HL-60 (cell line): ENCODE measurements at regions not wholly inside any gene's neighbourhood (a gene's known extent, or its start where the extent isn't known, plus 50 kb on each side); places are given as distances from the start of the nearest gene placed in this dataset.

Experiments used
- DNase-seq, 2 experiments: peaks; one replicate each; pipeline ENCODE4 v3.0.0-alpha.2; 2010 to 2020; ENCODE audit warnings: low read depth in 1 of 2, low spot score in 1 of 2
- H3K27ac ChIP-seq: fragments of 250-450 bp; sonication (Bioruptor Pico); replicated peaks from 2 replicates; pipeline ENCODE4 v1.5.1; 2020; ENCODE audit warnings: mild to moderate bottlenecking, moderate library complexity
- H3K27me3 ChIP-seq: fragments of 250-450 bp; sonication (Bioruptor Pico); 2 replicates; pipeline ENCODE4 v1.5.1; 2021; ENCODE audit warnings: mild to moderate bottlenecking, moderate library complexity; ENCODE audit not compliant: insufficient read depth, poor library complexity, severe bottlenecking
- H3K4me3 ChIP-seq: replicated peaks from 2 replicates; pipeline ENCODE4 v1.5.1; 2011; ENCODE audit warnings: mild to moderate bottlenecking, control low read depth, low read length; ENCODE audit not compliant: insufficient read depth
- GABPA ChIP-seq: IDR thresholded peaks from 2 replicates; pipeline ENCODE4 v1.6.1; 2012; ENCODE audit warnings: low read depth
- POLR2AphosphoS5 ChIP-seq: IDR thresholded peaks from 2 replicates; pipeline ENCODE4 v1.6.1; 2012; ENCODE audit warnings: low read depth
- SPI1 ChIP-seq: IDR thresholded peaks from 2 replicates; pipeline ENCODE4 v1.6.1; 2012; ENCODE audit warnings: low read depth, mild to moderate bottlenecking, borderline replicate concordance
- TF ChIP-seq, protein P1 (sequence below): IDR thresholded peaks from 2 replicates; pipeline ENCODE4 v1.6.1; 2012; ENCODE audit warnings: low read depth; ENCODE audit not compliant: insufficient replicate concordance
- TF ChIP-seq, protein P2 (sequence below): IDR thresholded peaks from one replicate; pipeline ENCODE4 v1.5.1; 2011; ENCODE audit warnings: low read length, control low read depth, inconsistent platforms; ENCODE audit not compliant: insufficient read depth

DNA sequence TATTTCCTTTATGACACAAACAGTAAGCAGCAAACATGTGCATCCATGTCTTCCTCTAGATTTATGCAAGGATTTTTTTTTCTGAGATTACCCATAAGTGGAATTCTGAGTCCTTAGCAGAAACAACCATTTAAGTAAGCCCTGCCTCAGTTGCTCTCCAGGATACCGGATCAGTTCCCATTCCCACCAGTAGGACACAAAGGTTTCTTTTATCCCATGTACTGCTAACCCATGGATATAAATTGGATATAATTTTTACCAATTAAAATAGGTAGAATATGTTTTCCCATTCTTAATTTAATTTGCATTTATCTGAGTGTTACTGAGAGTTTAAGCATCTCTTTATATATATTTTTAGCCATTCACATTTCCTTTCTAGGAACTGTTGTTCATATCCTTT lies 280.9 kb downstream of the FGFR2 start:
- H3K4me3 ChIP-seq: no peak overlapping the region
- H3K27ac ChIP-seq: no peak overlapping the region
- H3K27me3 ChIP-seq: no peaks in the 10 kb centered on the region
- DNase-seq: no peak
- TF ChIP-seq GABPA: no peak
- TF ChIP-seq SPI1: no peak
- TF ChIP-seq, protein P1, sequence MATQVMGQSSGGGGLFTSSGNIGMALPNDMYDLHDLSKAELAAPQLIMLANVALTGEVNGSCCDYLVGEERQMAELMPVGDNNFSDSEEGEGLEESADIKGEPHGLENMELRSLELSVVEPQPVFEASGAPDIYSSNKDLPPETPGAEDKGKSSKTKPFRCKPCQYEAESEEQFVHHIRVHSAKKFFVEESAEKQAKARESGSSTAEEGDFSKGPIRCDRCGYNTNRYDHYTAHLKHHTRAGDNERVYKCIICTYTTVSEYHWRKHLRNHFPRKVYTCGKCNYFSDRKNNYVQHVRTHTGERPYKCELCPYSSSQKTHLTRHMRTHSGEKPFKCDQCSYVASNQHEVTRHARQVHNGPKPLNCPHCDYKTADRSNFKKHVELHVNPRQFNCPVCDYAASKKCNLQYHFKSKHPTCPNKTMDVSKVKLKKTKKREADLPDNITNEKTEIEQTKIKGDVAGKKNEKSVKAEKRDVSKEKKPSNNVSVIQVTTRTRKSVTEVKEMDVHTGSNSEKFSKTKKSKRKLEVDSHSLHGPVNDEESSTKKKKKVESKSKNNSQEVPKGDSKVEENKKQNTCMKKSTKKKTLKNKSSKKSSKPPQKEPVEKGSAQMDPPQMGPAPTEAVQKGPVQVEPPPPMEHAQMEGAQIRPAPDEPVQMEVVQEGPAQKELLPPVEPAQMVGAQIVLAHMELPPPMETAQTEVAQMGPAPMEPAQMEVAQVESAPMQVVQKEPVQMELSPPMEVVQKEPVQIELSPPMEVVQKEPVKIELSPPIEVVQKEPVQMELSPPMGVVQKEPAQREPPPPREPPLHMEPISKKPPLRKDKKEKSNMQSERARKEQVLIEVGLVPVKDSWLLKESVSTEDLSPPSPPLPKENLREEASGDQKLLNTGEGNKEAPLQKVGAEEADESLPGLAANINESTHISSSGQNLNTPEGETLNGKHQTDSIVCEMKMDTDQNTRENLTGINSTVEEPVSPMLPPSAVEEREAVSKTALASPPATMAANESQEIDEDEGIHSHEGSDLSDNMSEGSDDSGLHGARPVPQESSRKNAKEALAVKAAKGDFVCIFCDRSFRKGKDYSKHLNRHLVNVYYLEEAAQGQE: no peak
- no peak for TF ChIP-seq POLR2AphosphoS5
- TF ChIP-seq, protein P2, sequence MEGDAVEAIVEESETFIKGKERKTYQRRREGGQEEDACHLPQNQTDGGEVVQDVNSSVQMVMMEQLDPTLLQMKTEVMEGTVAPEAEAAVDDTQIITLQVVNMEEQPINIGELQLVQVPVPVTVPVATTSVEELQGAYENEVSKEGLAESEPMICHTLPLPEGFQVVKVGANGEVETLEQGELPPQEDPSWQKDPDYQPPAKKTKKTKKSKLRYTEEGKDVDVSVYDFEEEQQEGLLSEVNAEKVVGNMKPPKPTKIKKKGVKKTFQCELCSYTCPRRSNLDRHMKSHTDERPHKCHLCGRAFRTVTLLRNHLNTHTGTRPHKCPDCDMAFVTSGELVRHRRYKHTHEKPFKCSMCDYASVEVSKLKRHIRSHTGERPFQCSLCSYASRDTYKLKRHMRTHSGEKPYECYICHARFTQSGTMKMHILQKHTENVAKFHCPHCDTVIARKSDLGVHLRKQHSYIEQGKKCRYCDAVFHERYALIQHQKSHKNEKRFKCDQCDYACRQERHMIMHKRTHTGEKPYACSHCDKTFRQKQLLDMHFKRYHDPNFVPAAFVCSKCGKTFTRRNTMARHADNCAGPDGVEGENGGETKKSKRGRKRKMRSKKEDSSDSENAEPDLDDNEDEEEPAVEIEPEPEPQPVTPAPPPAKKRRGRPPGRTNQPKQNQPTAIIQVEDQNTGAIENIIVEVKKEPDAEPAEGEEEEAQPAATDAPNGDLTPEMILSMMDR: no peak

DNA sequence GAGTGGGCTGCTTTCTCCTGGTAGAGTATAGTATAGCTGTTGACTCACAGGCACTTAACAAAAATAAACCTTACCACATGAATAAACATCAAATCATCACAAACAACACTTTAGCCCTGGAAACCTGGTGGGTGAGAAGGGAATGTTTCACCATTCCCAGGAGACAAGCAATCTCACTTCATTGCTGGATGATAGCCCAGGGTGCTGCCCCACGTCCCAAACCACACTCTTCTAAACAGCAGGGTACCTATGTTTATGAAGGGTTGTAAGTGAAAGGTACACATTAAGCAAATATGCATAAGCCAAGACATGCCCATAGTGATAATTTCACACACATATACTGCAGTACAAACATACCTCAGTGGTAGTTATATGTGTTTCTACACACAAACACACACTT lies 276.2 kb downstream of the FGFR2 start:
- Histone ChIP-seq H3K4me3 (no peak overlapping the region), H3K27ac (no peak overlapping the region), H3K27me3 (no peaks in the 10 kb centered on the region)
- TF ChIP-seq, protein P1: no peak
- DNase-seq: no peak

DNA sequence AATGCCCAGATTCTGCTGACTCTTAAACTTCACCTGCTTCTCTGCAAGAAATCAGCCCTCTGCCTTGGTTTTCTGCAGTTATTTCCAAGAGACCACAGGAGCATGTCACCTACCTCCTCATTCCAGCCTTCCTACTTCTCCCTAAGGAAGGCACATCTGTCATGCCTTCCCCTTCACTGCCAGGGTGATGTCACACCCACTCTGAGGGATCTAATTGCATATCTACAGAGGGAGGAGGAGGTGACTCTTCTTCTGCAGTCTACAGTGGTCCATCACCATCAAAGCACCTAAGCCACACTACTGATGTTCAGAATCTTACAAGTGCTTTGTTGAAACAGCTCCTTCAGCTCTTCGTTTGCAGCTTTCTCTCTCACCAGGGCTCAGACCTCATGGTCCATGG lies 275.5 kb downstream of the FGFR2 start:
- no peak for DNase-seq
- Histone ChIP-seq H3K4me3 (no peak overlapping the region), H3K27ac (no peak overlapping the region), H3K27me3 (no peaks in the 10 kb centered on the region)
- no peak for TF ChIP-seq POLR2AphosphoS5
- TF ChIP-seq, protein P2: no peak
- TF ChIP-seq GABPA: no peak
- no peak for TF ChIP-seq SPI1
- TF ChIP-seq, protein P1: no peak

DNA sequence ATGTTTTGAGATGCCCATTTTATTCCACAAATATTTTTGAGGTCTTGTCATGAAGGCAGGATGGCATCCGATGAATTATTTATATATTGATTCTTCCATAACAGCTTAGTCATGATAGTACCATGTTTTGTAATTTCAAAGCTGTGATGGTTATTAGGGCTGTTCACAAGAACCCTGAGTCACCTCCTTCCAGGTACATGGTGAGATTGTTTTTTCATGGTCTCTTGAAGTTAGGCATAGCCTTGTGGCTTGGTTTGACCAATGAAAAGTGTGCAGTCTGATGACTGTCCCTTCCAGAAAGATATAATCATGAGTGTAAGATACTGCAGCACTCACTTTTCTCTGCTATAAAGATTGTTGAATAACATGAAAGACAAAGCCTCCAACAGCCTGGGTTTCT lies 274.8 kb downstream of the FGFR2 start:
- TF ChIP-seq, protein P1: no peak
- DNase-seq: no peak
- H3K4me3 ChIP-seq: no peak overlapping the region
- no peaks in the 10 kb centered on the region for H3K27me3 ChIP-seq
- no peak overlapping the region for H3K27ac ChIP-seq
